Mammary epithelial cell (primary cell): ENCODE measurements at regions not wholly inside any gene's neighbourhood (a gene's known extent, or its start where the extent isn't known, plus 50 kb on each side); places are given as distances from the start of the nearest gene placed in this dataset.

Experiments used
- CTCF ChIP-seq, 2 donors: IDR thresholded peaks in 1 of 2; conservative IDR thresholded peaks in 1 of 2; 2 replicates each; pipeline ENCODE4 v1.5.1; 2011 to 2012; ENCODE audit warnings: inconsistent platforms in 2 of 2, low read length in 2 of 2, mild to moderate bottlenecking in 2 of 2, control low read depth in 1 of 2, low read depth in 1 of 2; ENCODE audit not compliant: insufficient read depth in 1 of 2; ENCODE audit errors: extremely low read depth in 1 of 2
- EZH2 ChIP-seq: IDR thresholded peaks from 2 replicates; pipeline ENCODE4 v1.6.1; 2012; ENCODE audit warnings: low read length, inconsistent platforms, borderline replicate concordance

- TF ChIP-seq CTCF (conservative IDR thresholded peaks at IDR 0.05 in 1 of 2, IDR thresholded peaks at IDR 0.05 in 1 of 2; ENCODE audit: extremely low read depth in 1 of 2, insufficient read depth in 1 of 2, low read depth in 1 of 2, low read length in 2 of 2) = no peak
- TF ChIP-seq EZH2 = no peak
Observed at GRCh38 chr6:11378639-11379038, 146.2 kb upstream of the NEDD9 start.
